T-helper 1 cell treated with Interleukin-12 subunit alpha and Interleukin-12 subunit beta and Interleukin-4 antibody, amounts not matched to agents 30 μg/mL and 1 μg/mL, for 36 hours (primary cell): ENCODE measurements at regions not wholly inside any gene's neighbourhood (a gene's known extent, or its start where the extent isn't known, plus 50 kb on each side); places are given as distances from the start of the nearest gene placed in this dataset.

Source experiments
- H3K27ac Mint-ChIP-seq: one replicate; pipeline ENCODE4 v1.8.0; 2021; ENCODE audit warnings: mild to moderate bottlenecking, mixed read lengths
- H3K27me3 Mint-ChIP-seq: one replicate; pipeline ENCODE4 v1.8.0; 2021; ENCODE audit warnings: low read depth, mixed read lengths
- H3K36me3 Mint-ChIP-seq: one replicate; pipeline ENCODE4 v1.8.0; 2021; ENCODE audit warnings: low read depth, mixed read lengths
- H3K4me1 Mint-ChIP-seq: one replicate; pipeline ENCODE4 v1.8.0; 2021; ENCODE audit warnings: low read depth, mixed read lengths
- H3K4me3 Mint-ChIP-seq: one replicate; pipeline ENCODE4 v1.8.0; 2021; ENCODE audit warnings: mild to moderate bottlenecking, moderate library complexity, mixed read lengths
- H3K9me3 Mint-ChIP-seq: one replicate; pipeline ENCODE4 v1.8.0; 2021; ENCODE audit warnings: mixed read lengths

DNA sequence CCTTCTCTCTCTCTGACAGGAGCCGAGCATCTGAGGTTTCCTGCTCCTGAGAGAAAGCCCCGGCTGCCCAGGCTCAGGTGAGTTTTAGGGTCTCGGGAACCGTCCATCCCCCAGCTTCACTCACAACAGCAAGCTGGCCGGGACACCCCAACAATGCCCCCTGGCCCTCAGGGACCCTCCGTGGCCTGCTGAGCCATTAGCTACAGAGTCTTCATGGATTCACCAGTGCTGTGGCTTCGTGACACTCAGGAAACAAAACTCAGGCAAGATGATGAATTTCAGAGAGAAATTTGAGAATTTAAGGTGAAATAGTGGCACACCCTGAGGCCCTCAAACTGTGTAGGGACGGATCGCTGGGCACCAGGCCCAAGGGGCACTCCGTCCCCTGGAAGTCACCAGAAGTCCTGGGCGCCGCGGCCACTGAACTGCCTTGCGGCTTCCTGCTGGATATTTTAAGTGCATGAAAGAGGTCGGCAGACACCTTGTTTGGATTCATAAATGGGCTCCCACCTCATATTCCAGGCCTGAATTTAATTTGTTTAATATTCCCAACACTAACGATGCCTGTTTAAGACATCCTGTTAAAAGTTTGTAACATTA, 368.3 kb upstream of the SALL3 start:
- Mint-ChIP-seq H3K27ac (no peak overlapping the region), H3K36me3 (no peaks in the 10 kb centered on the region), H3K4me3 (no peak overlapping the region), H3K4me1 (no peaks in the 10 kb centered on the region), H3K9me3 (peaks cover 11% of the 10 kb centered on the region), H3K27me3 (no peaks in the 10 kb centered on the region)

DNA sequence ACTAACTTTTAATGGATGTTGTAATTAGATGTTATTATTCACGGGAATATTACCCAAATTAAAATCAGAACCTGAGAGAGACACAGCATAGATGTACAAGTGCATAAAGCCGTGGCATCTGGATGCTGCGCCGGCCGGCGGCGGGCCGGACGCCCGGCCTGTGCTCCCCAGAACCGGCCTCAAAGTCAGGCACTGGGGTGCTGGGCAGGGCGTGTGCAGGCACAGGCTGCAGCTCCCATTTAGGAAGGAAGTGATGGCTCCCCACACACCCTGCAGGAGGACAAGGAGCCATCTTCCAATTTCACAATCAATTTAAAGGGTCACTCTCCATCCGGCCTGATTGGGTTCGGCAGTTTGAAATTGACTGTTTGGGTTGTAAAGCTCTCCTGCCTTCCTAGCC, 367.7 kb upstream of the SALL3 start:
- Mint-ChIP-seq H3K36me3 (no peaks in the 10 kb centered on the region), H3K9me3 (peaks cover 12% of the 10 kb centered on the region), H3K4me1 (no peaks in the 10 kb centered on the region), H3K27ac (no peak overlapping the region), H3K4me3 (no peak overlapping the region), H3K27me3 (no peaks in the 10 kb centered on the region)

GRCh38 chr18:78612318-78612717, 367.3 kb upstream of the SALL3 start:
- H3K36me3 Mint-ChIP-seq: no peaks in the 10 kb centered on the region
- H3K9me3 Mint-ChIP-seq: peaks cover 11% of the 10 kb centered on the region
- no peak overlapping the region for H3K4me3 Mint-ChIP-seq
- no peaks in the 10 kb centered on the region for H3K4me1 Mint-ChIP-seq
- H3K27ac Mint-ChIP-seq: no peak overlapping the region
- H3K27me3 Mint-ChIP-seq: no peaks in the 10 kb centered on the region

GRCh38 chr18:78612801-78613200, 366.8 kb upstream of the SALL3 start:
- no peak overlapping the region for H3K4me3 Mint-ChIP-seq
- no peaks in the 10 kb centered on the region for H3K36me3 Mint-ChIP-seq
- peaks cover 15% of the 10 kb centered on the region for H3K9me3 Mint-ChIP-seq
- no peak overlapping the region for H3K27ac Mint-ChIP-seq
- no peaks in the 10 kb centered on the region for H3K4me1 Mint-ChIP-seq
- H3K27me3 Mint-ChIP-seq: no peaks in the 10 kb centered on the region

GRCh38 chr18:78618726-78619125, 360.9 kb upstream of the SALL3 start:
- Mint-ChIP-seq H3K27me3 (no peaks in the 10 kb centered on the region), H3K27ac (no peak overlapping the region), H3K4me3 (no peak overlapping the region), H3K9me3 (peaks cover 14% of the 10 kb centered on the region), H3K4me1 (no peaks in the 10 kb centered on the region), H3K36me3 (no peaks in the 10 kb centered on the region)

DNA sequence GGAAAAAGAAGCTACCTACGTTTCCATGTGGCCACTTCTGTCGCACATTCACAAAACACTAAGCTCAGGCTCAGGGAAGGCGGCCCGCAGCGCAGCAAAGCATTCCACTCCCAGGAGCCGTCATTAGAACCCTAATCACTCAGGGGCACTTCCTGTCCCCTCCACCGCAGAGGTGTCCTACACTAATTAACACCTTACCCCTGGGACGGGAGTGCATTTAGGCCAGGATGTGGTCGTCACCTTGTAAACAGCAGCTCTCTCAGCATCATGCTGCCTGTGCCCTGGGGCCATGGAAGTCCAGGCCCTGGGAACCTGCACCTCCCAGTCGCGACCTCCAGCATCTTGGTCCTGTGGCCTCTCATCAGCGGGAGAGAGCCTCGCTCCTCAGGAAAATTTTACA, 359.8 kb upstream of the SALL3 start:
- no peaks in the 10 kb centered on the region for H3K36me3 Mint-ChIP-seq
- no peak overlapping the region for H3K27ac Mint-ChIP-seq
- H3K4me3 Mint-ChIP-seq: no peak overlapping the region
- peaks cover 4% of the 10 kb centered on the region for H3K27me3 Mint-ChIP-seq
- H3K9me3 Mint-ChIP-seq: peaks cover 14% of the 10 kb centered on the region
- no peaks in the 10 kb centered on the region for H3K4me1 Mint-ChIP-seq

- no peak overlapping the region for H3K4me3 Mint-ChIP-seq
- peaks cover 4% of the 10 kb centered on the region for H3K27me3 Mint-ChIP-seq
- H3K36me3 Mint-ChIP-seq: no peaks in the 10 kb centered on the region
- peaks cover 14% of the 10 kb centered on the region for H3K9me3 Mint-ChIP-seq
- no peak overlapping the region for H3K27ac Mint-ChIP-seq
- no peaks in the 10 kb centered on the region for H3K4me1 Mint-ChIP-seq
These were observed 359.3 kb upstream of the SALL3 start for GRCh38 chr18:78620326-78620725.

DNA sequence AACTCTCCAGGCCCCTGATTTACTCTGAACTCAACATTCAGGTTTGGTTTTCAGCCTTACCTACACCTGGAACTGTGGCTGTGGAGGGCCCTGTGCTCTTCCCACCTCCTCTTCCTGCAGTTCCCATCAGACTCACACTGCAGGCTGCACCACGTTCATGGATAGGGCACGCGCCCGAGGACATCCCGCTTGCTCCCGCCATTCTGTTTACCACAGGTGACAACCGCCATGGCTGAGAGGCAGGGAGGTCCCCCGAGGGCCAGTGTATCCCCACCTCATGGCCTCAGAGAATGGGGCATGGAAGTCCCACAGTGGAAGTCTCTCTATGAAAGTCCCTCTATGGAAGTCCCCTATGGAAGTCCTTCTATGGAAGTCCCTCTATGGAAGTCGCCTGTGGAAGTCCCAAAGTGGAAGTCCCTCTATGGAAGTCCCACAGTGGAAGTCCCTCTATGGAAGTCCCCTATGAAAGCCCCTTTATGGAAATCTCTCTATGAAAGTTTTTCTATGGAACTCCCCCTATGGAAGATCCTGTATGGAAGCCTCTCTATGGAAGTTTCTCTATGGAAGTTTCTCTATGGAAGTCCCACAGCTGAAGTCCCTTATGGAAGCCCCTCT, 358.4 kb upstream of the SALL3 start:
- Mint-ChIP-seq H3K4me3 (no peak overlapping the region), H3K27ac (no peak overlapping the region), H3K4me1 (no peaks in the 10 kb centered on the region), H3K9me3 (peaks cover 14% of the 10 kb centered on the region), H3K27me3 (peaks cover 4% of the 10 kb centered on the region), H3K36me3 (no peaks in the 10 kb centered on the region)

GRCh38 chr18:78622251-78622906, 357.2 kb upstream of the SALL3 start:
- Mint-ChIP-seq H3K27ac (no peak overlapping the region), H3K27me3 (peaks cover 4% of the 10 kb centered on the region), H3K36me3 (no peaks in the 10 kb centered on the region), H3K4me3 (no peak overlapping the region), H3K4me1 (no peaks in the 10 kb centered on the region), H3K9me3 (peaks cover 8% of the 10 kb centered on the region)

- Mint-ChIP-seq H3K27me3 (peaks cover 4% of the 10 kb centered on the region), H3K4me1 (no peaks in the 10 kb centered on the region), H3K4me3 (no peak overlapping the region), H3K27ac (no peak overlapping the region), H3K36me3 (no peaks in the 10 kb centered on the region), H3K9me3 (peaks cover 6% of the 10 kb centered on the region)
These were observed 356.6 kb upstream of the SALL3 start for GRCh38 chr18:78622907-78623541.

DNA sequence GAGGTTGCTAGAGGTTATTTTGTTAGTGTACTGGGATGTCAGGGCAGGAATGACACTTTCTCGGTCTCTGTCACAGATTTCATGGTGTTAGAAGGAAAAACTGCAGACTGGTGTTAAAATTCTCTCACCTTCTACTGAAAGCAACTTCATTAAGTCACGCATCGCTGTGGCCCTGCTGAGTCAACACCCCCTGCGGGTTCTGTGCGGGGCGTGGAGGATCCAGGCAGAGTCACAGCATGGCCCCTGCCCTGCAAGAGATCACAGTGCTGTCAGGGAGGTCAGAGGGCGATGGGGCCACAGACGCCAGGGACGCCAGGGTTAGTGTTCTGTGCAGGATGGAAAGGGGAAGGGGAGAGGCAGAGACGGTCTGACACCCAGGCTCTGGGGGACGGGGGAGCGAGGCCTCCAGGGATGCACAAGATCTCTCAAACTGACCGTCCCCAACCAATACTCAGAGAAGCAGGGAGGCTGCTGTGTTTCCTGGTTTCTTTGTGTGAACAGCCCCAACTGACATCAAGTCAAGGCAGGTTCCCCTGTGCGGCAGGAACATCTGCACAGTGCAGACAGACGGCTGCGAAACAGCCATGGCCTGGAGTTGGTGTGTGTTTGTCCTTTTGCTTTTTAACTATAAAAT, 354.9 kb upstream of the SALL3 start:
- H3K36me3 Mint-ChIP-seq: no peaks in the 10 kb centered on the region
- no peaks in the 10 kb centered on the region for H3K4me1 Mint-ChIP-seq
- H3K27me3 Mint-ChIP-seq: peaks cover 4% of the 10 kb centered on the region
- H3K4me3 Mint-ChIP-seq: no peak overlapping the region
- no peak overlapping the region for H3K27ac Mint-ChIP-seq
- peaks cover 10% of the 10 kb centered on the region for H3K9me3 Mint-ChIP-seq

DNA sequence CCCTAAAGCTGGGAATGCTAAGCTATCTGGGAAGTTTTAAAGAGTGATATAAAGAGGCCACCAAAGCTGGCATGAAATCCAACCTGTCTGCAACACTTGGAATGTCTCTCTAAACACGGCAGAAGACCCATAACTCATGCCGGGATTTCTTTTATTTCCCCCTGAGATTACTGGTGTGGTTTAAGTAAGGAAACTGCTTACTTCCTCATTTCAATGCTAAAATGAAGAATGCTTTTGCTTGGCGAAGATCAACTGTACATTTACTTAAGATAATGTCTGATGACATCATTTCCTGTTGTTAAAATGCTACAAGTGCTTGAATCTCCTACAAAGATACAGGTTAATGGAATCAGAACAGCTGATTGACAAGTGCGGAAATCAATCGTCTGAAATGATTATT, 353.8 kb upstream of the SALL3 start:
- peaks cover 14% of the 10 kb centered on the region for H3K9me3 Mint-ChIP-seq
- H3K27me3 Mint-ChIP-seq: peaks cover 4% of the 10 kb centered on the region
- H3K27ac Mint-ChIP-seq: no peak overlapping the region
- no peaks in the 10 kb centered on the region for H3K36me3 Mint-ChIP-seq
- H3K4me3 Mint-ChIP-seq: no peak overlapping the region
- no peaks in the 10 kb centered on the region for H3K4me1 Mint-ChIP-seq

GRCh38 chr18:78627551-78628346, 351.9 kb upstream of the SALL3 start:
- Mint-ChIP-seq H3K36me3 (no peaks in the 10 kb centered on the region), H3K27me3 (peaks cover 4% of the 10 kb centered on the region), H3K4me1 (no peaks in the 10 kb centered on the region), H3K27ac (no peak overlapping the region), H3K9me3 (peaks cover 15% of the 10 kb centered on the region), H3K4me3 (no peak overlapping the region)

GRCh38 chr18:78629426-78629825, 350.2 kb upstream of the SALL3 start:
- no peak overlapping the region for H3K27ac Mint-ChIP-seq
- no peak overlapping the region for H3K4me3 Mint-ChIP-seq
- no peaks in the 10 kb centered on the region for H3K27me3 Mint-ChIP-seq
- H3K4me1 Mint-ChIP-seq: no peaks in the 10 kb centered on the region
- H3K36me3 Mint-ChIP-seq: no peaks in the 10 kb centered on the region
- H3K9me3 Mint-ChIP-seq: peaks cover 15% of the 10 kb centered on the region
